NCI-H1694 (cell line): ENCODE measurements at regions not wholly inside any gene's neighbourhood (a gene's known extent, or its start where the extent isn't known, plus 50 kb on each side); places are given as distances from the start of the nearest gene placed in this dataset.

Experiments used
- DNase-seq: peaks from one replicate; lab custom pipeline; 2025; lab: John Stamatoyannopoulos, UW

DNA sequence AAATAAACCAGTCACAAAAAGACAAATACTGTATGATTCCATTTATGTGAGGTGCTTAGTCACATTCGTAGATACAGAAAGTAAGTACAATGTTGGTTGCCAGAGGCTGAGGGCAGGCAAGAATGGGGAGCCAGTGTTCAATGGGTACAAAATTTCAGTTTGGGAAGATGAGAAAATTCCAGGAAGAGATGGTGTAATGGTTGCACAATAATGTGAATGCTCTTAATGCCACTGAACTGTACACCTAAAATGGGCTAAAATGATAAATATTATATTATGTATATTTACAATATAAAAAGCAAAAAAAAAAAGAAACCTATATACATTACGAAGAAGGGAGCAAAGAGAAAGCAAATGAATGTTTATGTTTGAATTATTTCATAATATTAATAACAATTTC, 329.0 kb downstream of the C11orf87 start:
- DNase-seq = no peak

DNA sequence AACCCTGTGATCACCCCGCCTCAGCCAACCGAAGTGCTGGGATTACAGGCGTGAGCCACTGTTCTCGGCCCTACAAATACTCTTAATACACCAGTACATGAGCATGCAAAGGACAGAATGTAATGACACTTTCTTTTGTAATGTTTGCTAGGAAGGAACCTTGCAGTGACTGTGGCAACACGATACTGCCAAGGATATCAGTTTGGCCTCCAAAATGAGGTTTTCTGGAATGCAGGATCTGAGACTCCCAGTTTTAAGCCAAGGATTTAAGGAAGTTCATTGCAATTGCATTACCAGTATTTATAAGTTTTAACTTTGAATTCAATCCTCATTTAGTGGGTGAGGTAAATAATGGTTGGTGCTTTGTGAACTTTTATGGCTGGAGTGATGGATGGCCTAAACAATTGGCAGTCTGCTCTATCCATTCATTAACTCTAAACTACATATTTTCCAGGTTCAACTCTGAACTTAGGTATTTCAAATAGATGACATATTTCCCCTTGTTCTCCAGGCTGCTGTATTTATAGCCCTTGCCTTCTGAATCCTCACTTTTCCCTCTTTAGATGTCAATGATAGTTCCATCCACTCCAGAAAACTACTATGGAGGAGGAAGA, 330.3 kb downstream of the C11orf87 start:
- DNase-seq = no peak

DNA sequence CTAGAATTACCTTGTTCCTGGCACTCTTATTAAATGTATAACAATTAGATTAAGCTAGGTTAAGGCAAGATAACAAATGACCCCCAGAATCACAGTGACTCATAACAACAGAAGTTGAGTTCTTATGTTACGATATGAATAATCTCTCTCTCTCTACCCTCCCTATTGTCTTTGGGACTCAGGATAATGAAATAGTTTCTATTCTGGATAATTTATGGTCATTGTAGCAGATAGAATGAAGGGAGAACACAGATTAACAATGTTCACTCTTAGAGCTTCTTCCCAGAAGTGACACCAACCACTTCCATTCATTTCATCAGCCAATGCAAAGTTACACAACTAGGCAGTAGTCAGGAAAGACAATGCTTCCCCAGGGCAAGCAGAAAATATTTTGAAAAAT, 334.5 kb downstream of the C11orf87 start:
- no peak for DNase-seq

GRCh38 chr11:109756951-109757350, 335.0 kb downstream of the C11orf87 start:
- no peak for DNase-seq

DNA sequence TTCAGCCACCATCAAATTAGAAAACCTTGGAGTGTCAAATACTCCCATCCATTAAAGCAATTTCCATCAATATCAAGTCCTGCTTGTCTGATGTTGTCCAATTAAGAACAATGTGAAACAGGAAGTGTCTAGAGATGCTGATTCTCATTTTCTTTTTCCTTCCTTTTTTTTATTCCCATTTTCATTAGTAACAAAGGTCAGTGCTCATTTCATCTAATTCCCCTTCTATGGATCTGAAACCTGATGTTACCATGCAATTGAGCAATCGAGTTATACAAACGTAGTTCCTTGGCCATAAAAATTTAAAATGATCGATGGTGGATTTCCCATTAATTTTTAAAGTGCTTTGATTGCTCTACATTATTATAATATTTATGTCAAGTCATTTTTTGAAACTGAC, 330.6 kb upstream of the ZC3H12C start:
- no peak for DNase-seq

- DNase-seq = no peak
Measured at GRCh38 chr11:109765709-109766311, 327.4 kb upstream of the ZC3H12C start.

GRCh38 chr11:109769858-109770257, 323.3 kb upstream of the ZC3H12C start:
- no peak for DNase-seq

GRCh38 chr11:109770323-109770722, 322.9 kb upstream of the ZC3H12C start:
- no peak for DNase-seq

DNA sequence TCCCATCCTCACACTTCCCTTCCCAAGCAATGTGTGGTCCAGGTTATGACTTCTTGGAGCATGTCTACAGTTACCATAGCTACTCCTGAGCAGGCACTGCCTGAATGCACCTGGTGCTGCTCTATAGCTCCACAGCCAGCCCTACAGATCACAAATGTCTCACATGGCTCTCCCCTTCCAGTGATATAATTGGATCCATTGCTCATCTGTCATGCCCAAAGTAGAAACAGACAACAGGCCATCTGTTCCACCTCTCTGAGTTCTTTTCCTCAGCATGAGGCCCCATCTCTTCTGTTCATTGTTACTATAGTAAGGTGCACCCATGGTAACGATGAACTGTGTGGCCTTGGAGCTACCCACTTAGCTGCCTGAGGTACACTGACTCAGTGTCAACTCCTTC, 320.3 kb upstream of the ZC3H12C start:
- DNase-seq = peak; percentile 67

DNA sequence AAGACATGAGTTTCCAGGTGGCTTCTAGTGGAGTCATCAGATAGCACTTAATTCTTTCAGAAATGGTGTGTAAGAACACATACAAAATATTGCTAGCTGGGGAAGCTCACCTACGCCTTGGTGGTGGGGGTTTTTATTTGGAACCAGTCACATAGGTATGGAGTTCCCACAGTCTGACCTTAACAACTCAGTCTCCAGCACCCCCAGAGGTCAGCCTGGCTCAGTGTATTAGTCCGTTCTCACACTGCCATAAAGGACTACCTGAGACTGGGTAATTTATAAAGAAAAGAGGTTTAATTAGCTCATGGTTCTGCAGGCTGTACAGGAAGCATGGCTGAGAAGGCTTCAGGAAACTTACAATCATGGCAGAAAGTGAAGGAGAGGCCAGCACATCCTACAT, 317.5 kb upstream of the ZC3H12C start:
- DNase-seq = no peak

GRCh38 chr11:109783014-109783413, 310.2 kb upstream of the ZC3H12C start:
- no peak for DNase-seq

- no peak for DNase-seq
Measured at GRCh38 chr11:109783840-109784239, 309.4 kb upstream of the ZC3H12C start.

- no peak for DNase-seq
Measured at GRCh38 chr11:109784536-109784935, 308.7 kb upstream of the ZC3H12C start.

- no peak for DNase-seq
Measured at GRCh38 chr11:109785198-109785597, 308.0 kb upstream of the ZC3H12C start.

- DNase-seq = no peak
Measured at GRCh38 chr11:109785714-109786113, 307.5 kb upstream of the ZC3H12C start.

GRCh38 chr11:109788948-109789490, 304.2 kb upstream of the ZC3H12C start:
- DNase-seq = no peak

DNA sequence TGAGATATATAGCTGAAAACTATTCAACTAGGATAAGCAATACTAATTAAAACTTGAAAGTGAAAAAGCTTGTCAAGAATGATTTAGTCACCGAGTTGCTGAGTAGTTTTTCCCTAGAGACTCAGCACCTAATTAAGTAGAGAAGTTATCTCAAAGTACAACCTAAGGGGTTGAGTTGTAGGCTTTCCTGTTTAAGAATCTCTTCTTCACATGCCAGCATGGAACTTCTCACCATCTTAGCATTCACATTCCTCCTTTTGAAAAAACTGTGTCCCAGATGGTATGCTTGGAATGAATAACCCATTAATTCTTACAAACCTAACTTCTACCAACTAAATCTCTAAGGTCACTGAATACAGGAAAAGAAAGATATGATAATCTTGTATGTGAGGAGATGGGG, 303.3 kb upstream of the ZC3H12C start:
- no peak for DNase-seq

- DNase-seq = no peak
Measured at GRCh38 chr11:109791337-109791736, 301.9 kb upstream of the ZC3H12C start.

- no peak for DNase-seq
Measured at GRCh38 chr11:109794501-109794900, 298.7 kb upstream of the ZC3H12C start.

- DNase-seq = no peak
Measured at GRCh38 chr11:109795234-109795633, 298.0 kb upstream of the ZC3H12C start.

DNA sequence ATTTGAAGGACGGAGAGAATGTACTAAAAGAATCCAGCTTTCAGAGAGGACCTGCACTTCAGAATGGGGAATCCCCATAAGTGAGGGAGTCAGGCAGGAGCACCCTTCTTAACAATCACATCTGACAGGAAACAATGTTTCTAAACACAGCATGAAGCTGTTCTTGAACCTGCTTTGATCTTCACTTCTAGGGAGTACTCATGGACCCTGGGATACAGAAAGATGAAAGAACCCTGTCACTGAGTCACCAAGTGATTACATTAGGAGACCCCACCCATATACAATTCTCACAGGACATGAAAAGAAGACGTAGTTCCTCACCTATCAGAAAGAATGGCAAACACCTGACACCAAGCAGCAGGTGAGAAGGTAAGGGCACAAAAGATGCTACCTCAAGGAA, 296.9 kb upstream of the ZC3H12C start:
- no peak for DNase-seq

- no peak for DNase-seq
Measured at GRCh38 chr11:109798521-109798920, 294.7 kb upstream of the ZC3H12C start.

DNA sequence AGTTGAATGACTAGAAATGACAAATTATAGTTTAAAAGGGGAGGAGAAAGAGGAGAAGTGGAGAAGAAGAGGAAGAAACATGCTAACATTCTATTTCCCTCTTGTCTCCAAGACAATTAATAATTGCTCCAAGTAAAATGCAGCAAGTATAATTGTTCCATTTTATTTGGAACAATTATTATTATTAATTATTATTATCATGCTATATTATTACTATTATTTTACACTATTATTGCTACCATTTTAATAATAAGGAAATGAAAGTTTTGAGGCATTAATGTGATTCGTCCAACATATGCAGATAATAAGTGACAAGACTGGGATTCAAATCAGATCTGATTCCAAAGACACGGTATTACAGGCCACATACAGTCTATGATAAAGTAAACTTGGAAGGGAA, 293.6 kb upstream of the ZC3H12C start:
- no peak for DNase-seq

DNA sequence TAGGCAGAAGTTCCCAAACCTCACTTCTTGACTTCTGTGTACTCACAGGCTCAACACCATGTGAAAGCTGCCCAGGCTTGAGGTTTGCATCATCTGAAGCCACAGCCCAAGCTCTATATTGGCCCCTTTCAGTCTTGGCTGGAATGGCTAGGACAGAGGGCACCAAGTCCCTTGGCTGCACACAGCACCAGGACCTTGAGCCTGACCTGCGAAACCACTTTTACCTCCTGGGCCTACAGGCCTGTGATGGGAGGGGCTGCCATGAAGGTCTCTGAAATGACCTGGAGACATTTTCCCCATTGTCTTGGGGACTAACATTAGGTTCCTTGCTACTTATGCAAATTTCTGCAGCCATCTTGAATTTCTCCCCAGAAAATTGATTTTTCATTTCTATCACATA, 288.3 kb upstream of the ZC3H12C start:
- DNase-seq = no peak
